Fibroblast of peridontal ligament (primary cell): ENCODE measurements at regions not wholly inside any gene's neighbourhood (a gene's known extent, or its start where the extent isn't known, plus 50 kb on each side); places are given as distances from the start of the nearest gene placed in this dataset.
A peak's percentile ranks its signal among the peaks of the same experiment; 100 is the strongest.
"Not testable (repeated sequence)": the region's sequence is repeated elsewhere in the genome, so short reads cannot be mapped to it uniquely, and the experiment has no call there.

Experiments
- DNase-seq: peaks from one replicate; pipeline ENCODE4 v3.0.0-alpha.2; 2010; ENCODE audit errors: extremely low read depth

- DNase-seq: no peak
Measured at GRCh38 chr10:28859791-28860190, 182.5 kb downstream of the BAMBI start.

- DNase-seq: no peak
Measured at GRCh38 chr10:28862219-28862618, 184.9 kb downstream of the BAMBI start.

GRCh38 chr10:28869606-28870201 is 192.4 kb downstream of the BAMBI start:
- DNase-seq: no peak

DNA sequence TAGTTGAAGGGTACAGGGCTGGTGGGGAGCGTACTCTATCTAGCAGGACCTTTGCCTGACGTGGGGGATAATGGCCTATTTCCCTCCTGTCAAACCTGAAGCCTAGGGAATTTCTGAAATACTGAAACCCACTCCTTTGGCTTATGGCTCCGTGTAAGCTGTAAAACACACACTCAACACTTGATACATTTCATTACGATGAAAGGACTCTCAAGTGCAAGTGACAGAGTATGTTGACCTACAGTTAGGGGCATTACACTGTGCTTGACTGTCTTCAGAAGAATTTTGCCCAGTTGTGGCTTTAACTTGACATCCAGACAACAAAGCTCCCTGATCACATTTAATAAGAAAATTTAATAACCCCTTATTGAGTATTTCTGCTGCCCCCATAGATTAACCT is 194.3 kb downstream of the BAMBI start:
- DNase-seq: no peak

DNA sequence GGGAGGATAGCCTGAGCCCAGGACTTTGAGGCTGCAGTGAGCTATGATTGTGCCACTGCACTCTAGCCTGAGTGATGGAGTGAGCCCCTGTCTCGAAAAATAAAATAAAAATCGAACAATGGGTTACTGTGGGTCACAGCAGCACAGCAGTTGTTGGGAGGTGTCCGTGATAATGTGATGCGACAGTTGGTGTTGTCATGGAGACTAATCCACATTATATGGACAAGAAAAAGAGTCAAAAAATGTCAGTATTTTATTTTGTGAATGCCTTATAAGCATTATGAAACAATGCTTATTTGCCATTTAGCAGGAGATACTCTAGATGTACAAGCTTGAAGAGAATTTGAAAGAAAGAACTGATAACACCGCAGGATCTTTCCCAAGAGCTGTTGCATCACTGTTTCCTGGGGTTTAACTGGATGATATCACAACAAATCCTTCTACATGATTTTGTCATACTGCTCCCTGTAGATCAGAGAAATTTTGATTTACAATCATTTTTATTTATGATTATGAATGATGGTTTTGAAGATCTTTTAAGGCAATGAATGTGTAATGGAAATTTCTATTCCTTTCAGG is 195.4 kb downstream of the BAMBI start:
- no peak for DNase-seq

GRCh38 chr10:28873540-28873939 is 196.2 kb downstream of the BAMBI start:
- DNase-seq: no peak

GRCh38 chr10:28874210-28874609 is 196.9 kb downstream of the BAMBI start:
- no peak for DNase-seq

- peak; percentile 33 for DNase-seq
Measured at GRCh38 chr10:28875549-28876081, 198.3 kb downstream of the BAMBI start.

DNA sequence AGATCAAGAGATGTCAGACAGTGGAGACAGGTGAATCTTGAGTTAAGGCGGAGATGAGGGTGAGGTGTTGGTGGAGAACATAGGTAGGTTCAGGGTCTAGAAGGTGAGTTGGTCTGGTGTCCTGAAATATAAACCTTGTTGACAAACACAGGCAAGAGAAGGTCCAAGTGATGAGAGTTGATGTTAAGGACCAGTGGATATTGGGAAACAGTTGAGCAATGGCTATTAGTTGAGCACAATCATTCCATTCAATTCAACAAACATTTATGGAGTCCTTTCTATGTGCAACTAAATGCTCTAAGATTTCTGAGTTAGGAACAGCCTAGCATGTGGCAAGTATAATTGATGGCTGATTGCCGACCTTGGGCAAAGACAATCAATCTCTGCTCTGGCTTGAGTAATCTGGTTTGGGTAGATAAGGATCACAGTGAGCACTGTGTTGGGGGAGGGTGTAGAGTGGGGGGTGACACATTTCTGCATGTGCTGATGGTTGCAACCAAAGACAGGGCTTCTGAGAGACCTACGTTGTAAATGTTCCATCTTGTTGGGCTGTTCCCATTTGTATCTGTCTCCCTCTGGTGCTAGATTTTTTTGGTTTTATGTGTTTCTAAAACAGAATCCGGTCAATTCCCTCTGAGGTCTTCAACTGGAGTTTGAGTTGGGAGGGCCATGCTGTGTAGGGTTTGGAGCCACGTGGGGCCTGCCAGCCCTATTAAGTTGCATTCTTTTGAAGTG is 201.1 kb downstream of the BAMBI start:
- no peak for DNase-seq

DNA sequence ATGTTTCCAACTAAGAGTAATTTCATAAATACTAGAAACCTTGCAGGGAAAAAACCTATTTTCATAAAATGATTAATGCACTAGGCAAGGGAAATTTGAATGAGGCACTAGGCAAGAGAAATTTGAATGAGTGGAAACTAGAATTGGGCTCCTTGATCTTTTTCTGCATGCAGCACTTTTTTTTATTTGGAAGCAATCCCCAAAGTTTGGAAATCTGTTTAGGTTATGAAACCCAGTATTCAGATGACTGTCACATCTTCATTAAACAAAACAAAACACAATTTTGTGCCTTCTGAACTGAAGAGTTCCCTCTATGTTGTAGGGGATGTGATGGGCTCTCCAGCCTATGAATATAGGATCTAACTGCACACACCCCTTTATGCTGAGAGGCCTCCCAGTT is 201.9 kb downstream of the BAMBI start:
- DNase-seq: peak; percentile 23

GRCh38 chr10:28879875-28880682 is 202.8 kb downstream of the BAMBI start:
- peak; percentile 82 for DNase-seq

DNA sequence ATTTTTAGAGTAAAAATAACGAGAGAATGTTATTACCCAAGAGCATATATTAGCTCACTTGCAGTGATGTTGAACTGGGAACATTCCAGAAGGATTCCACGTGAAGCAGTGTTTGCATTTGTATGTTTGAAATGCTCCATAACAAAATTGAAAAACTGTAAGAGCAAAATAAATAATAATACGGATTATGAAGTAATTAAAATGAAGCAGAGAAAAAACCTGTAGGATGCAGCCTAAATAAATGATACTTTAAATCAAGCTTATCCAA is 203.3 kb downstream of the BAMBI start:
- DNase-seq: peak; percentile 46

DNA sequence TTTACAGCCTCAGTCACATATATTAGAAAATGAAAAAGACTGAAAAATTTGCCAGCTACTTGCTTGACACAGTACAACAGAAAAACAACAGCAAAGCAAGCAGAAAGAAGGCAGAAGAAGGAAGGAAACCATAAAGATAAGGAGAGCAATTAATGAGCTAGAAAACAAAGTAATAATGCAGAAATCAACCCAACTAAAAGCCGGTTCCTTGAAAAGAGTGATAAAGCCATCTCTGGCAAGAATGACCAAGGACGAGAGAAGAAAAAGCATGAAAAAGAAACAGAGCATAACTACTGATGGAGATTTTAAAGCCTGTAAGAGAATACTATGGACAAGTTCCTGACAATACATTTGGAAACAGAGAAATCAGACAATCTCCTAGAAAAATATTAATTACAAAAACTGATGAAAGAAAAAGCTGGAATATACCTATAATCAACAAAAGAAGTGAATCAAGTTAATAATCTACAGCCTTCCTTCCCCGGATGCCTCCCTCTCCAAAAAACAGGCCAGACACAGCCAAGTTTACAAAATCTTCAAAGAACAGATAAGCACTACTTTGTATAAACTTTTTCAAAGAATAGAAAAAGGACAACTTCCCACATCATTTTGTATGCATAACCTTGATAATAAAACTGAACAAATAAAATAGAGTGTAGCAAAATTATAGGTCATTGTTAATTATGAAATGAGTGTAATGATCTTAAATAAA is 204.0 kb downstream of the BAMBI start:
- DNase-seq: no peak

GRCh38 chr10:28883741-28884423 is 206.6 kb downstream of the BAMBI start:
- DNase-seq: no peak

GRCh38 chr10:28890121-28890950 is 213.0 kb downstream of the BAMBI start:
- no peak for DNase-seq

- no peak for DNase-seq
Measured at GRCh38 chr10:28891058-28891713, 213.9 kb downstream of the BAMBI start.

GRCh38 chr10:28892818-28893547 is 215.7 kb downstream of the BAMBI start:
- peak; percentile 80 for DNase-seq

- no peak for DNase-seq
Measured at GRCh38 chr10:28894146-28894545, 216.8 kb downstream of the BAMBI start.

- not testable (repeated sequence) for DNase-seq
Measured at GRCh38 chr10:28895671-28896070, 218.3 kb downstream of the BAMBI start.
